Esophagus squamous epithelium (tissue), 4 donors: ENCODE measurements at regions not wholly inside any gene's neighbourhood (a gene's known extent, or its start where the extent isn't known, plus 50 kb on each side); places are given as distances from the start of the nearest gene placed in this dataset.
"Not testable (repeated sequence)": the region's sequence is repeated elsewhere in the genome, so short reads cannot be mapped to it uniquely, and the experiment has no call there.

ENCODE experiments used
- POLR2A ChIP-seq, 4 donors: fragments of 450-650 bp; IDR thresholded peaks; one replicate each; pipeline ENCODE4 v1.6.1; 2017; ENCODE audit warnings: antibody characterized with exemption in 4 of 4, mild to moderate bottlenecking in 4 of 4, moderate library complexity in 3 of 4
- TF ChIP-seq, protein P1 (sequence below), 6 experiments: fragments of 450-650 bp in 4 of 6; fragments of 200-600 bp in 2 of 6; sonication (generic) in 2 of 6; IDR thresholded peaks; one replicate each; pipeline ENCODE4 v1.5.1; 2016 to 2019; ENCODE audit warnings: antibody characterized with exemption in 6 of 6, mild to moderate bottlenecking in 4 of 6, moderate library complexity in 4 of 6

GRCh38 chr15:19964480-19964879 lies 577.1 kb downstream of the GOLGA6L6 start:
- TF ChIP-seq, protein P1, sequence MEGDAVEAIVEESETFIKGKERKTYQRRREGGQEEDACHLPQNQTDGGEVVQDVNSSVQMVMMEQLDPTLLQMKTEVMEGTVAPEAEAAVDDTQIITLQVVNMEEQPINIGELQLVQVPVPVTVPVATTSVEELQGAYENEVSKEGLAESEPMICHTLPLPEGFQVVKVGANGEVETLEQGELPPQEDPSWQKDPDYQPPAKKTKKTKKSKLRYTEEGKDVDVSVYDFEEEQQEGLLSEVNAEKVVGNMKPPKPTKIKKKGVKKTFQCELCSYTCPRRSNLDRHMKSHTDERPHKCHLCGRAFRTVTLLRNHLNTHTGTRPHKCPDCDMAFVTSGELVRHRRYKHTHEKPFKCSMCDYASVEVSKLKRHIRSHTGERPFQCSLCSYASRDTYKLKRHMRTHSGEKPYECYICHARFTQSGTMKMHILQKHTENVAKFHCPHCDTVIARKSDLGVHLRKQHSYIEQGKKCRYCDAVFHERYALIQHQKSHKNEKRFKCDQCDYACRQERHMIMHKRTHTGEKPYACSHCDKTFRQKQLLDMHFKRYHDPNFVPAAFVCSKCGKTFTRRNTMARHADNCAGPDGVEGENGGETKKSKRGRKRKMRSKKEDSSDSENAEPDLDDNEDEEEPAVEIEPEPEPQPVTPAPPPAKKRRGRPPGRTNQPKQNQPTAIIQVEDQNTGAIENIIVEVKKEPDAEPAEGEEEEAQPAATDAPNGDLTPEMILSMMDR (IDR thresholded peaks at IDR 0.05), result not testable (repeated sequence)
- TF ChIP-seq POLR2A (IDR thresholded peaks at IDR 0.05), result not testable (repeated sequence)
